ENCODE measurements at regions not wholly inside any gene's neighbourhood (a gene's known extent, or its start where the extent isn't known, plus 50 kb on each side); places are given as distances from the start of the nearest gene placed in this dataset.

GRCh38 chr2:8461341-8461740, 220.5 kb upstream of the ID2 start:
- Histone ChIP-seq H3K4me3 (no peak overlapping the region), H3K4me2 (ENCODE audit: unreplicated experiment) (no peak overlapping the region), H3K9me3 (ENCODE audit: low read depth) (no peaks in the 10 kb centered on the region), H3K27me3 (replicated peaks; ENCODE audit: insufficient read depth) (no peaks in the 10 kb centered on the region), H2AFZ (no peak overlapping the region), H3K79me2 (ENCODE audit: insufficient read depth) (no peaks in the 10 kb centered on the region), H3K36me3 (ENCODE audit: low read depth) (no peaks in the 10 kb centered on the region), H3F3A (ENCODE audit: insufficient read depth) (no peaks in the 10 kb centered on the region), H4K20me1 (ENCODE audit: insufficient read depth) (no peaks in the 10 kb centered on the region), H3K27ac (no peak overlapping the region), H3K9me2 (ENCODE audit: insufficient read depth) (no peaks in the 10 kb centered on the region), H3K9ac (no peak overlapping the region), H3K4me1 (ENCODE audit: insufficient read depth) (no peaks in the 10 kb centered on the region)
- DNase-seq = no peak
- in situ Hi-C loops (cut with MboI) = no loop called here
- no peak for TF ChIP-seq EZH2phosphoT487 (IDR thresholded peaks at IDR 0.05; ENCODE audit: insufficient read depth, low read depth)
- no peak for TF ChIP-seq EZH2 (IDR thresholded peaks at IDR 0.05; ENCODE audit: insufficient read depth, poor library complexity, severe bottlenecking)
- 88 to 100% methylated on average over 1 of the region's 1 CpG for WGBS, 2 experiments (ENCODE audit: low coverage in 1 of 2, low lambda C conversion rate in 2 of 2, missing lambda C conversion rate in 2 of 2)

GRCh38 chr2:8462280-8462679, 219.6 kb upstream of the ID2 start:
- no peak overlapping the region for H3K27ac ChIP-seq
- H3K9ac ChIP-seq = no peak overlapping the region
- WGBS, 2 experiments (ENCODE audit: low coverage in 1 of 2, low lambda C conversion rate in 2 of 2, missing lambda C conversion rate in 2 of 2) = 75 to 77% methylated on average over 1 of the region's 1 CpG
- H3K4me2 ChIP-seq (ENCODE audit: unreplicated experiment) = no peak overlapping the region
- H3K4me1 ChIP-seq (ENCODE audit: insufficient read depth) = no peaks in the 10 kb centered on the region
- H3K79me2 ChIP-seq (ENCODE audit: insufficient read depth) = no peaks in the 10 kb centered on the region
- no peak overlapping the region for H2AFZ ChIP-seq
- no peaks in the 10 kb centered on the region for H3K36me3 ChIP-seq (ENCODE audit: low read depth)
- H4K20me1 ChIP-seq (ENCODE audit: insufficient read depth) = no peaks in the 10 kb centered on the region
- H3K9me3 ChIP-seq (ENCODE audit: low read depth) = no peaks in the 10 kb centered on the region
- no peak for TF ChIP-seq EZH2 (IDR thresholded peaks at IDR 0.05; ENCODE audit: insufficient read depth, poor library complexity, severe bottlenecking)
- no peak for TF ChIP-seq EZH2phosphoT487 (IDR thresholded peaks at IDR 0.05; ENCODE audit: insufficient read depth, low read depth)
- H3K27me3 ChIP-seq (replicated peaks; ENCODE audit: insufficient read depth) = no peaks in the 10 kb centered on the region
- H3K4me3 ChIP-seq = no peak overlapping the region
- no peaks in the 10 kb centered on the region for H3K9me2 ChIP-seq (ENCODE audit: insufficient read depth)
- no peaks in the 10 kb centered on the region for H3F3A ChIP-seq (ENCODE audit: insufficient read depth)
- in situ Hi-C loops (cut with MboI) = no loop called here
- no peak for DNase-seq

- TF ChIP-seq EZH2phosphoT487 (IDR thresholded peaks at IDR 0.05; ENCODE audit: insufficient read depth, low read depth) = no peak
- TF ChIP-seq EZH2 (IDR thresholded peaks at IDR 0.05; ENCODE audit: insufficient read depth, poor library complexity, severe bottlenecking) = no peak
- H2AFZ ChIP-seq = no peak overlapping the region
- H3K27me3 ChIP-seq (replicated peaks; ENCODE audit: insufficient read depth) = no peaks in the 10 kb centered on the region
- H3K9me2 ChIP-seq (ENCODE audit: insufficient read depth) = no peaks in the 10 kb centered on the region
- 56 to 60% methylated on average over 17 to 18 of the region's 18 CpGs for WGBS, 2 experiments (ENCODE audit: low coverage in 1 of 2, low lambda C conversion rate in 2 of 2, missing lambda C conversion rate in 2 of 2)
- H3K27ac ChIP-seq = no peak overlapping the region
- no peaks in the 10 kb centered on the region for H3K36me3 ChIP-seq (ENCODE audit: low read depth)
- no peaks in the 10 kb centered on the region for H3K79me2 ChIP-seq (ENCODE audit: insufficient read depth)
- H4K20me1 ChIP-seq (ENCODE audit: insufficient read depth) = no peaks in the 10 kb centered on the region
- no peak for DNase-seq
- H3K4me3 ChIP-seq = no peak overlapping the region
- H3F3A ChIP-seq (ENCODE audit: insufficient read depth) = no peaks in the 10 kb centered on the region
- no peak overlapping the region for H3K4me2 ChIP-seq (ENCODE audit: unreplicated experiment)
- no peak overlapping the region for H3K9ac ChIP-seq
- H3K4me1 ChIP-seq (ENCODE audit: insufficient read depth) = no peaks in the 10 kb centered on the region
- in situ Hi-C loops (cut with MboI) = no loop called here
- no peaks in the 10 kb centered on the region for H3K9me3 ChIP-seq (ENCODE audit: low read depth)
These were observed 218.8 kb upstream of the ID2 start for GRCh38 chr2:8462899-8463648.

- in situ Hi-C loops (cut with MboI) = no loop called here
- Histone ChIP-seq H2AFZ (no peak overlapping the region), H3K4me1 (ENCODE audit: insufficient read depth) (no peaks in the 10 kb centered on the region), H3K4me2 (ENCODE audit: unreplicated experiment) (no peak overlapping the region), H3K9me2 (ENCODE audit: insufficient read depth) (no peaks in the 10 kb centered on the region), H3K79me2 (ENCODE audit: insufficient read depth) (no peaks in the 10 kb centered on the region), H3K9me3 (ENCODE audit: low read depth) (no peaks in the 10 kb centered on the region), H3K27me3 (replicated peaks; ENCODE audit: insufficient read depth) (no peaks in the 10 kb centered on the region), H3K9ac (no peak overlapping the region), H3K36me3 (ENCODE audit: low read depth) (no peaks in the 10 kb centered on the region), H3F3A (ENCODE audit: insufficient read depth) (no peaks in the 10 kb centered on the region), H4K20me1 (ENCODE audit: insufficient read depth) (no peaks in the 10 kb centered on the region), H3K27ac (no peak overlapping the region), H3K4me3 (no peak overlapping the region)
- 89 to 90% methylated on average over 3 of the region's 3 CpGs for WGBS, 2 experiments (ENCODE audit: low coverage in 1 of 2, low lambda C conversion rate in 2 of 2, missing lambda C conversion rate in 2 of 2)
- DNase-seq = no peak
- TF ChIP-seq EZH2phosphoT487 (IDR thresholded peaks at IDR 0.05; ENCODE audit: insufficient read depth, low read depth) = no peak
- no peak for TF ChIP-seq EZH2 (IDR thresholded peaks at IDR 0.05; ENCODE audit: insufficient read depth, poor library complexity, severe bottlenecking)
These were observed 216.3 kb upstream of the ID2 start for GRCh38 chr2:8465560-8465959.

All from GM23248 (cell line).